COR-L47 (cell line): ENCODE measurements at regions not wholly inside any gene's neighbourhood (a gene's known extent, or its start where the extent isn't known, plus 50 kb on each side); places are given as distances from the start of the nearest gene placed in this dataset.
A peak's percentile ranks its signal among the peaks of the same experiment; 100 is the strongest.
"Not testable (repeated sequence)": the region's sequence is repeated elsewhere in the genome, so short reads cannot be mapped to it uniquely, and the experiment has no call there.

Source experiments
- DNase-seq: peaks from one replicate; lab custom pipeline; 2025; lab: John Stamatoyannopoulos, UW

- DNase-seq: not testable (repeated sequence)
Observed at GRCh38 chr2:193170981-193171380, 976.2 kb upstream of the TMEFF2 start.

- no peak for DNase-seq
Observed at GRCh38 chr2:193156480-193156879, 961.7 kb upstream of the TMEFF2 start.

- no peak for DNase-seq
Observed at GRCh38 chr2:193154076-193154475, 959.3 kb upstream of the TMEFF2 start.

- DNase-seq: no peak
Observed at GRCh38 chr2:193153576-193153975, 958.8 kb upstream of the TMEFF2 start.

GRCh38 chr2:193142467-193142866 lies 947.7 kb upstream of the TMEFF2 start:
- DNase-seq: not testable (repeated sequence)

GRCh38 chr2:193141998-193142397 lies 947.3 kb upstream of the TMEFF2 start:
- no peak for DNase-seq

GRCh38 chr2:193140895-193141294 lies 946.2 kb upstream of the TMEFF2 start:
- DNase-seq: not testable (repeated sequence)

- no peak for DNase-seq
Observed at GRCh38 chr2:193124815-193125214, 930.1 kb upstream of the TMEFF2 start.

GRCh38 chr2:193114827-193115226 lies 920.1 kb upstream of the TMEFF2 start:
- no peak for DNase-seq

- no peak for DNase-seq
Observed at GRCh38 chr2:193112986-193113385, 918.3 kb upstream of the TMEFF2 start.

GRCh38 chr2:193103064-193103463 lies 908.3 kb upstream of the TMEFF2 start:
- DNase-seq: no peak

GRCh38 chr2:193101591-193101990 lies 906.9 kb upstream of the TMEFF2 start:
- no peak for DNase-seq

GRCh38 chr2:193088026-193088425 lies 893.3 kb upstream of the TMEFF2 start:
- no peak for DNase-seq

GRCh38 chr2:193076995-193077394 lies 882.3 kb upstream of the TMEFF2 start:
- no peak for DNase-seq

- DNase-seq: no peak
Observed at GRCh38 chr2:193074933-193075332, 880.2 kb upstream of the TMEFF2 start.

- no peak for DNase-seq
Observed at GRCh38 chr2:193072647-193073046, 877.9 kb upstream of the TMEFF2 start.

GRCh38 chr2:193025556-193025955 lies 830.8 kb upstream of the TMEFF2 start:
- not testable (repeated sequence) for DNase-seq

GRCh38 chr2:193024791-193025190 lies 830.1 kb upstream of the TMEFF2 start:
- DNase-seq: no peak

- no peak for DNase-seq
Observed at GRCh38 chr2:193011870-193012269, 817.1 kb upstream of the TMEFF2 start.

- no peak for DNase-seq
Observed at GRCh38 chr2:192993059-192993458, 798.3 kb upstream of the TMEFF2 start.

- no peak for DNase-seq
Observed at GRCh38 chr2:192983173-192983572, 788.4 kb upstream of the TMEFF2 start.

- peak; percentile 54 for DNase-seq
Observed at GRCh38 chr2:192978395-192978794, 783.7 kb upstream of the TMEFF2 start.

- DNase-seq: no peak
Observed at GRCh38 chr2:192971981-192972380, 777.2 kb upstream of the TMEFF2 start.

GRCh38 chr2:192969055-192969454 lies 774.3 kb upstream of the TMEFF2 start:
- no peak for DNase-seq

- DNase-seq: no peak
Observed at GRCh38 chr2:192960945-192961344, 766.2 kb upstream of the TMEFF2 start.
